ENCODE measurements at regions not wholly inside any gene's neighbourhood (a gene's known extent, or its start where the extent isn't known, plus 50 kb on each side); places are given as distances from the start of the nearest gene placed in this dataset.

GRCh38 chr10:31624611-31625010 lies 304.0 kb downstream of the ARHGAP12 start:
- Histone ChIP-seq H3K27me3 (no peaks in the 10 kb centered on the region), H3K36me3 (no peaks in the 10 kb centered on the region), H3K27ac (peak overlapping the region in 1 of 2 donors; percentile 70), H3K4me1 (peaks cover 0 to 35% (median 14%) of the 10 kb centered on the region in 4 donors), H3K4me3 (no peak overlapping the region), H3K9me3 (peaks cover 0 to 4% (median 0%) of the 10 kb centered on the region in 3 donors)
- intact Hi-C loops (cut with DNase I; ENCODE audit: low total_unique reads): no loop called here
- TF ChIP-seq, protein P1, sequence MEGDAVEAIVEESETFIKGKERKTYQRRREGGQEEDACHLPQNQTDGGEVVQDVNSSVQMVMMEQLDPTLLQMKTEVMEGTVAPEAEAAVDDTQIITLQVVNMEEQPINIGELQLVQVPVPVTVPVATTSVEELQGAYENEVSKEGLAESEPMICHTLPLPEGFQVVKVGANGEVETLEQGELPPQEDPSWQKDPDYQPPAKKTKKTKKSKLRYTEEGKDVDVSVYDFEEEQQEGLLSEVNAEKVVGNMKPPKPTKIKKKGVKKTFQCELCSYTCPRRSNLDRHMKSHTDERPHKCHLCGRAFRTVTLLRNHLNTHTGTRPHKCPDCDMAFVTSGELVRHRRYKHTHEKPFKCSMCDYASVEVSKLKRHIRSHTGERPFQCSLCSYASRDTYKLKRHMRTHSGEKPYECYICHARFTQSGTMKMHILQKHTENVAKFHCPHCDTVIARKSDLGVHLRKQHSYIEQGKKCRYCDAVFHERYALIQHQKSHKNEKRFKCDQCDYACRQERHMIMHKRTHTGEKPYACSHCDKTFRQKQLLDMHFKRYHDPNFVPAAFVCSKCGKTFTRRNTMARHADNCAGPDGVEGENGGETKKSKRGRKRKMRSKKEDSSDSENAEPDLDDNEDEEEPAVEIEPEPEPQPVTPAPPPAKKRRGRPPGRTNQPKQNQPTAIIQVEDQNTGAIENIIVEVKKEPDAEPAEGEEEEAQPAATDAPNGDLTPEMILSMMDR (IDR thresholded peaks at IDR 0.05): no peak
- DNase-seq: no peak

DNA sequence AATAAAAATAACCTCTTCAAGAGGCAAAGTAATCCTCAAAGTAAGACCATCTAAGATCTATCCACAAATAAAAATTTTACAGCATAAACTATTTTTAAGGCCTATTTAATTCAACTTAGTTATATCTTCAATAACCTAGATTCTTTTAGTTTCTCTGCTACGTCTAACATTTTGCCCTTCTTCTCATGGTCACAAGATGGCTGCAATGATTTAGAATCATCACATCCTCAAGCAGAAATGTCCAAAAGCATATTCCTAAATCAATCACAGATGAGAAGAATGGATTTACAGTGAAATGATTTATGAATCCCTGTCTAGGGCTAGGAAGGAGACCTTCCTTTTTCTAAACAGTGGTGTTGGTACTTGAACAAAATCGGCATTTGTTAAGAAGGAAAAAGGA lies 304.7 kb downstream of the ARHGAP12 start:
- H3K4me3 ChIP-seq: no peak overlapping the region
- TF ChIP-seq, protein P1 (IDR thresholded peaks at IDR 0.05): no peak
- intact Hi-C loops (cut with DNase I; ENCODE audit: low total_unique reads): no loop called here
- peak overlapping the region; percentile 28 to 70 for H3K27ac ChIP-seq
- H3K9me3 ChIP-seq: peaks cover 0 to 4% (median 0%) of the 10 kb centered on the region in 3 donors
- no peak for DNase-seq
- no peaks in the 10 kb centered on the region for H3K36me3 ChIP-seq
- H3K27me3 ChIP-seq: no peaks in the 10 kb centered on the region
- H3K4me1 ChIP-seq: peaks cover 0 to 41% (median 20%) of the 10 kb centered on the region in 4 donors

- TF ChIP-seq, protein P1 (IDR thresholded peaks at IDR 0.05): no peak
- intact Hi-C loops (cut with DNase I; ENCODE audit: low total_unique reads): no loop called here
- Histone ChIP-seq H3K36me3 (no peaks in the 10 kb centered on the region), H3K4me1 (peaks cover 0 to 46% (median 24%) of the 10 kb centered on the region in 4 donors), H3K27me3 (no peaks in the 10 kb centered on the region), H3K27ac (peak overlapping the region; percentile 28 to 70), H3K9me3 (peaks cover 0 to 4% (median 0%) of the 10 kb centered on the region in 3 donors), H3K4me3 (no peak overlapping the region)
- peak; percentile 56 to 76 for DNase-seq
Observed at GRCh38 chr10:31623466-31623865, 304.4 kb downstream of the ZEB1 start.

- Histone ChIP-seq H3K27ac (peak overlapping the region; percentile 28 to 70), H3K9me3 (peaks cover 0 to 4% (median 0%) of the 10 kb centered on the region in 3 donors), H3K4me1 (peaks cover 0 to 51% (median 28%) of the 10 kb centered on the region in 4 donors), H3K27me3 (no peaks in the 10 kb centered on the region), H3K4me3 (no peak overlapping the region), H3K36me3 (no peaks in the 10 kb centered on the region)
- intact Hi-C loops (cut with DNase I; ENCODE audit: low total_unique reads): no loop called here
- DNase-seq: peak in 1 of 2 donors; percentile 37
- TF ChIP-seq, protein P1 (IDR thresholded peaks at IDR 0.05): peak; percentile 16 to 39
Observed at GRCh38 chr10:31622978-31623377, 304.0 kb downstream of the ZEB1 start.

DNA sequence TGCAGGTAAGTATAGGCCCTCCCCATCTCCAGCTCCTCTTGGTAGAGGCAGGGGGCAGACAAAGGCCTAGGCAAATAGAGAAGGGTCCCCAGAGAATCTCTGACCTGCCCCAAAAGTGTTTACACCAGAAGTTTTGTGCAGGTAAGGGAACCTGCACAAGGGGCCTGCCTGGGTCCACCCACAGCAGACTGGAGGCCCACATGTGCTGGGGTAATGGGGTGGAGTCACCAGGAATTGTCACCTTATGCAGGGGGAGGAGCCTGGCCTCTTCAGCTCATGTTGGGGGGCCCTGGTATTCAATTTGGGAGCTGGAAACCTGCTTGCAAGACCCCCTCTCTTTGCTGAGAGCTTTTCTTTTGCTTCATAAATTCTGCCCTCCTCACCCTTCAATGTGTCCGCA lies 302.7 kb downstream of the ZEB1 start:
- H3K27me3 ChIP-seq: no peaks in the 10 kb centered on the region
- H3K4me3 ChIP-seq: no peak overlapping the region
- peak overlapping the region in 1 of 2 donors; percentile 70 for H3K27ac ChIP-seq
- H3K36me3 ChIP-seq: no peaks in the 10 kb centered on the region
- H3K4me1 ChIP-seq: peaks cover 0 to 52% (median 29%) of the 10 kb centered on the region in 4 donors
- no peak for DNase-seq
- intact Hi-C loops (cut with DNase I; ENCODE audit: low total_unique reads): no loop called here
- TF ChIP-seq, protein P1 (IDR thresholded peaks at IDR 0.05): no peak
- peaks cover 0 to 4% (median 0%) of the 10 kb centered on the region in 3 donors for H3K9me3 ChIP-seq

Data from tibial artery (tissue), 4 donors.